Ramos (cell line): ENCODE measurements at regions not wholly inside any gene's neighbourhood (a gene's known extent, or its start where the extent isn't known, plus 50 kb on each side); places are given as distances from the start of the nearest gene placed in this dataset.
"Not testable (repeated sequence)": the region's sequence is repeated elsewhere in the genome, so short reads cannot be mapped to it uniquely, and the experiment has no call there.

Experiments
- in situ Hi-C: fragments of 300-500 bp; cut with MboI; formaldehyde crosslinking; loops from one replicate; pipeline ENCODE4 v1.14.3; 2022; ENCODE audit warnings: low sequenced_read_pairs; ENCODE audit not compliant: unreplicated experiment

DNA sequence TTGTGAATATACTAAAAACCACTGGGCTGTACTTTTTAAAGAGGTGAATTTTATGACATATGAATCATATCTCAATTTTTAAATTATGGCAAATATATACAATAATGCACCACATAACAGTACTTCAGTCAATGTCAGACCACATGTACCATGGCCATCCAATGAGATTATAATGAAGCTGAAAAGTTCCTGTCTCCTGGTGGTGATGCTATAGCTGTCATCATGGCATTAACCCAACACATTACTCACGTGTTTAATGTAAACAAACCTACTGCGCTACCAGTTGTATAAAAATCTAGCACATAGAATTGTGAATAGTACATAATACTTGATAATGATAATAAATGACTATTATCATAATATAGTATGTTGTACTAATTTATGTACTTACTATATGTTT lies 77.6 kb upstream of the ID2 start:
- in situ Hi-C loops: no loop called here

DNA sequence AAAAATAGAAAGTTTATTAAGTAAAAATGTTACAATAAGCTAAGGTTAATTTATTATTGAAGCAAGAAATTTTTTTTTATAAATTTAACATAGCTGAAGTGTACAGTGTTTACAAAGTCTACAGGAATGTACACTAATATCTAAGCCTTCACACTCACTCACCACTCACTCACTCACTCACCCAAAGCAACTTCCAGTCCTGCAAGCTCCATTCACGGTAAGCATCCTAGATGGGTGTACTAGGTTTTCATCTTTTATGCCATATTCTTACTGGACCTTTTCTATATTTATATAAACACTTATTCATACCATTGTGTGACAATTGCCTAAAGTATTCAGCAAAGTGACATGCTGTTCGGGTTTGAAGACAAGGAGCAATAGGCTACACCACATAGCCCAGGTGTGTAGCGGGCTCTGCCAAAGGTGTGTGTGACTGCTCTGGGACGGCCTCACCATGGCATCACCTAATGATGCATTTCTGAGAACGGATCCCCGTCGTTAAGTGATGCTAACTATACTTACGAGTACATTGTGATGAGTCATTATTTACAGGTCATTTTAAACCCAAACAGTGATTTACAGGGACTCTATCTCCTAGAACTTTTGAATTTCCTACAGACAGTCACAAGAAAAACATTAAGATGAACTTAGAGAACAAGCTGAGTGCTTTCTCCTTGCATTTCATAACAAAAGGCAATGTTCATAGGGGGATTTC lies 76.3 kb upstream of the ID2 start:
- in situ Hi-C loops: no loop called here

DNA sequence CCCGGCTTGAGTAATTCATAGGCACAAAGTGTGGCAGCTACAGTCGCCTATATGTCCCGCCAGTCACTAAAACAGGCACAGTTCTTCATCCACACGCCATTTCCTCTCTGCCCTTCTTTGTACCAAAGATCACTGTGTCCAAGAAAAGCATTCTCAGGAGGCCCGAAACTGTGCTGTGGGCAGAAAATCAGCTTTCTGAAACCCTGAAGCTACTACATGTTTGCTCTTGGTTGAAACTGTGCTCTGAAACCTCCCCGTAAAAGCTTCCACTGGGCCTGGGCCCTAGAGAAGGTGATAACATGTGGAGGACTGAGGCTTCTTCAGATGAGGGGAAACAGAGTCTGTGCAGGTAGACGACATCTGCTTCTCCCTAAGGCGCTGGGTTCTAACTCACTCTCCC lies 75.6 kb upstream of the ID2 start:
- in situ Hi-C loops: no loop called here

DNA sequence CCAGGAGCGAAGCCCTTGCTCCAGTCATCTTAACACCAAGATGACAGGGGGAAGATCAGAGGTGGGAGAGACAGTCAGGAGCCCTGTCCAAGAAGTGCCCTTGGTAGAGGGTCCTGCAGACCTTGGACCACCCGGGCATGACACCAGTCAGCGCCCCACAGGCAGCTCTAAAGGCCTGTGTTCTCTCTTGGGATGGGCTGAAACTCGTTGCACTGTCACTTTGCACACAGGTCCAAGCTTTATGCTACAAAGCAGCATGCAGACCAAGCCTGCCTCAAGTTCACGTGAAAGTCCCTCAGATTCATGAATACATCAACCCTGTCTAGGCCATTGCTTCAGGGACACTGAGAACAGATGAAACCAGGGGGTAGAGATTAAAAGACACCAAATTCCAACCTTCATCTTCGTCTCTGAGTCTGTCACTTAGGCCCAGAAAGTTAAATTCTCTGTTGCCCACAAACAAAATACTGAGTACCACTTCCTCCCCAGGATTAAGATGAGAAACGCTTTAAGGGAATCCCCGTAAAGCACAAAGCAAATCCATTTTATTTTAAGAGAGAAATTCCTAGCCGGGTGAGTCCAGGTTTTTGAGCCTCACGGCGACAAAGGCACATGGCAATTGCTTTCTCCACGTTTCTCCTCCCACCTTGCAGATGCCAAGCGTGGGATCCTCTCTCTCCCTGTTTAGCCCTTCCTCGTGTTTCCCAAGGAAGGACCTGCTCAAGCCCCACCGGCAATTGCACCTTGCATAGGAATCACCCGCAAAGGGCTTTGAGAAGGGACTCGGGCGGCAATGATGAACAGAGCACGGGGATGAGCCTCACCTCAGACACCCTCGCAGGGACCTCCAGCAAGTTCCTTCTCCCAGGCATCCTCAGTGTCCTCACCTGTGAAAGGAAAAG lies 75.0 kb upstream of the ID2 start:
- in situ Hi-C loops: no loop called here

DNA sequence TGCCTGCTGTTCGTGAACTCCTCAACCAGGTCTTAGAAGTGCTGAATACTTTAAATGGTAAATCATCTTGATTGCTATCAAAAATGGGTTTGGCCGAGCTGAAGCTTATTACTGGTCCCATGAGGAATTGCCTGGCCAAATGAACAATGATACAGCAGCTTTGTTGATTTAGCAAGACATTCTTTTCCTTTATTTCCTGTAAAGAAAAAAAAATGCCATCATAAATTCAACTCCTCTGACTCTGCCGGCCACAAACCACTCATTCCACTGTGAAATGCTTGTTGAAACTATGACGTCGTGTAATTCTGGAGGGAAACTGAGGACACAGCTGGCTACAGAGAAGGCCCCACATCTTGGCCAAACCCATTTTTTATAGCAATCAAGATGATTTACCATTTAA lies 74.2 kb upstream of the ID2 start:
- in situ Hi-C loops: no loop called here

DNA sequence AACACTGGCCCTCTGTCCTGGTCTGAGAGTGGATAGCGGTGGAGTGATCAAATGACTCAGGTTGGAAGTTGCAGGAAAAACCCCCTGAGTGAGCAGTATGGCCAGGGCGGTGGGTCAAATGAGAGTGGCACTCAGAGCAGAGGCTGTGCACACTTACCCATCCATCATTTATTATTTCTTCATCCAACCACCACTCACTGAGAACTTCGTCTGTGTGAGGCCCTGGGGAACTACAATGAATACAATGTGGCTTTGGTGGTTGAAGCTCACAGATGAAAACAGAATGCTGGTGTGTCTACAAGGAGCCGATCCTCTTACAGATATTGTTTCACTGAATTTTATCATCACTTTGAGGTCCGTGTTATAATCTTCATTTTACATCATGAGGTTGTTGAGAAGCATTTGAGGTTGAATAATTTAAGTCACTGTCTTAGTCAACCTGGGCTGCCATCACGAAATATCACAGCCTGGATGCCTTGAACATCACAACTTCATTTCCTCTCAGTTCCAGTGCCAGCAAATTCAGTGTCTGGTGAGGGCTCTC lies 73.4 kb upstream of the ID2 start:
- in situ Hi-C loops: no loop called here

DNA sequence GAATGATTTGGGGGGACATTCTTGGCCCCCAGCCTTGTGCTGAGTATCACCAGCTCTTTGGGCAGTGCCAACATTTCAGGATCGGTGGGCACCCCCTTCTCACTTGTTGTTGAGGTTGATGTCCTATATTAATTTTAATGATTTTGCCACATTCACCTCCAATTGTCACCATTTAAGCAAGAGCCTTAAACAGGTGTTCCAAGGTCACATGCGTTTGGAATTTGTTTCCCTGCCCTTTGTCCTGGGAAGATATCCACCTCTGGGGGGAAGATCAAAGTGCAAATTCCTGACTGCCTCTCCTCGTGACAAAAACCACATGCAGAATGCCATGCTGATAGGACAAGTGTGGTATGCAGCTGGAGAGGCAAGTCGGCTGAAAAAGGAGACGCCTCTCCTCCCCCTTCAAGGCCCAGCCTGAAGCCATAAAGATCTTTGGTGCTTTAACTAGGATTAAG lies 72.5 kb upstream of the ID2 start:
- in situ Hi-C loops: no loop called here

DNA sequence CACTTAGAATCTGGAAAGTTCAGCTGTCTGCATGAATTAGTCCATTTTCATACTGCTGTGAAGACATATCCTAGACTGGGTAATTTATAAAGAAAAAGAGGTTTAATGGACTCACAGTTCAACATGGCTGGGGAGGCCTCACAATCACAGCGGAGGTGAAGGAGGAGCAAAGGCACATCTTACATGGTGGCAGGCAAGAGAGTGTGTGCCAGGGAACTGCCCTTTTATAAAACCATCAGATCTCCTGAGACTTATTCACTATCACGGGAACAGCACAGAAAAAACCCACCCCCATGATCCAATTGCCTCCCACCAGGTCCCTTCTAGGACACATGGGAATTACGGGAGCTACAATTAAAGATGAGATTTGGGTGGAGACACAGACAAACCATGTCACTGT lies 71.1 kb upstream of the ID2 start:
- in situ Hi-C loops: not testable (repeated sequence)

DNA sequence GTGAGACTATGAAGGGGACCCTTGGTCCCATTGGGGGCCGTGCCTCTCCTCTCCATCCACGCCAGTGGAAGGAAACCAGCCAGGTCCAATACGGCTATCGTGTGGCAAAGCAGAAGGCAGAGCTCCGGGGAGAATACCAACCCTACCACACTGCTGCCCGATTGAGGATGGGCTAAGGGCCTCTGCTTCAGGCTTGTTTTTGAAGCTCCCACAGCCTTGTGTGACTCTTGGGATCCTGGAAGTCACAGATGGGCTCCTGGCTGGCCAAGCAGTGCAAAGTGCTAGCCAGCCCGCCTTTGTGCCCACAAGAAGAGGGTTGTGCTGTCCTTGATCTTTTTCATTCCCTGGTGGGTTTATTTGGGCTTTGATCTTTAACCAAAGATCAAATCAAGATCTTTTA lies 70.6 kb upstream of the ID2 start:
- in situ Hi-C loops: no loop called here

DNA sequence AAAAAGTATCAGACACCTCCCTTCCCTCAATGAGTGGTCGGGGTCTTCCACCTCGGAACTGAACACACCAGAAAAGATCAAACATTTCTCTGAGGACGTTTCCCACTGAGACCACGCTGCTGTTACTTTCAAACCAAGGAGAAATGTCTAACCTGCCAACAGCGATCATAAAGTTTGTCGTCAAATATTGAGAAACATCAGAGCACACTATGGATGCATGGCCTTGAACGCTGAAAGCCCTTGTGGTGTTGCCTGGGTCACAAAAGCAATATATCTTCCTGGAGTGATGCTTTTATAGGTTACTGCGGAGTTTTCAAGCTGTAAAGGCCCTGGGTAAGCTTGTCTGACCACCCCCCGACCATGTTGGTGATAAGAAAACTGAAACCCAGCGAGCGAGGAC lies 70.2 kb upstream of the ID2 start:
- in situ Hi-C loops: no loop called here

DNA sequence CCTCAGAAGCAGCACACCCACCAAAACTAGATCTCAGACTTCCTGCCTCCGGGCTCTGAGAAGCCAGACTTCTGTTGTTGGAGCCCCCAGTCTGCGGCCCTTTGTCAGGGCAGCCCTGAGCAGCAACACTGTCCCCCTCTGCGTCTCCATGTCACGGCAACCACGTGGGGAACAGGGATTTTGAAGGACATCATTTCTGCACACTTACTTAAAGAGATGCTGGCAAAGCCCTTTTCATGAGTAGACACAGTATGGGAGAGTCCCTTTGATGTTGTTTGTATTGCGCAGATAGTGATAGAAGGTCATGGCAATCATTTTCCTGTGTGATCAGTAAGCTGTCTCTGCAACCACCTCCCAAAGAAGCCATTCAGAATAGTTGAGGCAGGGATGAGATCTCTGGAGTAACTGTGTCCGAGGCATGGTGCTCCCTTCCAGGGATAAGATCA lies 69.1 kb upstream of the ID2 start:
- in situ Hi-C loops: no loop called here

DNA sequence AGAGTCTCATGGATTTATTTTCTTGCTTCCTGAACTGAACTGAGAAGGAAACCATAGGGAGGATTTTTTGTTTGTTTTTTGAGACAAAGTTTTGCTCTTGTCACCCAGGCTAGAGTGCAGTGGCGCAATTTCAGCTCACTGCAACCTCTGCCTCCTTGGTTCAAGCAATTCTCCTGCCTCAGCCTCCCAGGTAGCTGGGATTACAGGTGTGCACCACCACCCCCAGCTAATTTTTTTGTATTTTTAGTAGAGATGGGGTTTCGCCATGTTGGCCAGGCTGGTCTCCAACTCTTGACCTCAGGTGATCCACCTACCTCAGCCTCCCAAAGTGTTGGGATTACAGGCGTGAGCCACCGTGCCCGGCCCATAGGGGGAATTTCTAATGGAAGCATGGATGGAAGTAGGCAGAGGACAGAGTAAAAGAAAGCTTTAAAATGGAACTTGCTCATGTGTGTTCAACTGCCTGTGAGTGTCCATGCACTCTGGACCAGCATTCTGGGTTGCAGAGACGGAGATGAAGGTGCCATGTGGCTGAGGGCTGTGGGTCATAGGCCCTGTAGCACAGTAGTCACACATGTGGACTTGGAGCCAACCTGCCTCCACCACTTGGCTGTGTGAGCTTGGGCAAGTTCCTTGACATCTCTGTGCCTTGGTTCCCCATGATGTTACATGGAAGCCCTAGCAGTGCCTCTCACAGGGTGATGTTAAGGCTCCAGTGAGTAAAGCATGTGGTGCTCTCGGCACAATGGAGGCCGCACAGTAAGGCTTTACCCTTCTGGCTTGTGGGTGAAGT lies 68.5 kb upstream of the ID2 start:
- in situ Hi-C loops: not testable (repeated sequence)

DNA sequence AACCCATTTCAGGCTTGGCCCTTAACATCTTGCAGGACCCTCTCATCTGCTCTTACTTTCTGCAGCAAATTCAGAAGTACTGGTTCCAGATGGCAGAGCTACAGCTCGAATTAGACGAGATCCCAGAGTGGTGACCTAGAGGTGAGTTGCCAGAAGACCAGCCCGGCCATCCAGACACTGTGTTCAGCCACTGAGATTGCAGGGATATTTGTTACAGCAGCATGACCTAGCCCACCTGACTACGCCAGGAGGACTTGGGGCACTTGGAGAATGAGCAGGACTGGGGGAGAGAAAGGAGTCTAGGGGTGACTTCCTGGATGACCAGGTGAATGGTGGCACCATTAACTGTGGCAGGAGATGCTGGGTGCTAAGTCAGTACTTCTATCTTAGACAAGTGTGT lies 67.2 kb upstream of the ID2 start:
- in situ Hi-C loops: no loop called here

DNA sequence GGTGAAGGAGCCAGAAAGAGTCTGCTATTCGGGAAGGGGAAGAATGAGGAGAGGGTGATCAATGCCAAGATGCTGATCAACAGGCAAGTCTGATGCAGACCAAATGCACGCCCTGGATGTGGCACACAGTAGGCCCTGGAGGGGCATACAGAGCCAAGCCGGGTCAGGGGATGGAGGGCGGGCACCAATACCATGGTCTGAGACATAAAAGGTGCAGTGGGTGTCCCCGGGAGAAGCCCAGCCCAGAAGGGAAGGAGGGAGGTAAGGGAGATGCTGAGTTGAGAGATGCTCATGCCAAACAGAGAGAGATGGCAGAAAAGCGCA lies 66.6 kb upstream of the ID2 start:
- in situ Hi-C loops: no loop called here

DNA sequence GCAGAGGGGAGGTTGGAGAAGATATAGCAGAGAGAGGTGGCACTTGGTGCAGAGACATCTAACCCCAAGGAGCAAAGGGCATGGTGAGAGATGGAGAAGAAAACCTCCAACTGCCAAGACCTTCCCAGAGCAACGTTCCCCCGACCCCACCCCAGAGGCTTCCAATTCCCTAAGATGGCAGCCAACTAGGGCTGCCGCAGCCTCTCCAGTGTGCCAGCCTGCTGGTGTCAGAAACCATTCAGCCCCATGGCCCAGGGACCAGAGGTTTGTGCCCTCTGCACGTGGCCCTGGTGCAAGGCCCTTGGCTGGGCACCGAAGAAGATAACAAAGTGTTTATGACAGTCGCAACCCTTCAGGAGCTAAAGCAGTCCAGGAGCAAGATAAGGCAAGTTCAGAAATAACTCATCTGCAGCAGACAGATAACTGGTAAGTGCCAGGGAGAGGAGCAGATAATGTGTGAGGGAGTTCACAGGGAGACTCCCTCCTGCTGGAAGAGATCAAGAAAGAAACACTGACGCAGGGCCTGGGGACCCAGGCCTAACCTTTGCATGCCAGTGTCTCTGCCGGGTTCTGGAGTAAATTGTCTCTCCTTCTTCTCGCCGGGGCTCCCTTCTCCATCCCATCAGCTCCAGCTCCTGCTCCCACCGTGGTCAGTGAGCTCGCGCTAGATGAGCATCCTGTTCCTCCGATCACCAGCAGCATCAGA lies 66.1 kb upstream of the ID2 start:
- in situ Hi-C loops: no loop called here

DNA sequence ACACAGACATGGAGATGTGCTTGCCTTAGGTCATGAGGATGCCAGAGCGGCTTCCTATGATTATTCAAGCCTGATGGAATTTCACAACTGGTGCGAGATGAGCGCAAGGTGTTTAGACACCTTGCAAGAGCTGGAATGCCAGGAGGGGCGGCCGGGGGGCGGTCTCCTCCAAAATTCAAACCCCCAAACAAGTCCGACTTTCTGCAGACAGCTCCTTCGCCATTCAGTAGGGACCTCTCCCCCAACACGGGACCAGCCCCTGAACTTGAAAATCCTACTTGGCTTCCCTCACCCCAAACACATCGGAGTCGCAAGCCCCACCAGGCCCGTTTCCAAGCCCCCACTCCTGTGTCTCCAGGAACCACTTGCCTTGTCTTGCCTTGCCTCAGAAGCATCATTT lies 64.8 kb upstream of the ID2 start:
- in situ Hi-C loops: no loop called here

DNA sequence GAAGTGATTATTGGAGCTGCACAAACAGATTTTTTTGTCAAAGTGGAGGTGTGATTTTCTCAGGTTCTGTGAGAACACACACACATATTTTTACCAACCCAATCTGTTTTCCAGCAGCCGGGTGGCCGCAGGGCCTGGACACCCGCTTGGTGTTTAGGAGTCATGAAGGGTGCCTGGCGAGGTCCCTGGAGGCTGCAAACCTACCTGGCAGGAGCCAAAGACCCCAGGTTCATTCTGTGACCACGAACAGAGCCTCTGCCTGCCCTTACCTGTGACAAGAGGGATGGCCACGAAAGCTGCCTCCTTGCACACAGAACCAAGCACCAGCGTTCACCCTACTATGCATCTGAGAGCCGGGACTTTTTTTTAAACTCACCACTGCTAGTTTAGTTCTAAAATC lies 64.3 kb upstream of the ID2 start:
- in situ Hi-C loops: no loop called here

DNA sequence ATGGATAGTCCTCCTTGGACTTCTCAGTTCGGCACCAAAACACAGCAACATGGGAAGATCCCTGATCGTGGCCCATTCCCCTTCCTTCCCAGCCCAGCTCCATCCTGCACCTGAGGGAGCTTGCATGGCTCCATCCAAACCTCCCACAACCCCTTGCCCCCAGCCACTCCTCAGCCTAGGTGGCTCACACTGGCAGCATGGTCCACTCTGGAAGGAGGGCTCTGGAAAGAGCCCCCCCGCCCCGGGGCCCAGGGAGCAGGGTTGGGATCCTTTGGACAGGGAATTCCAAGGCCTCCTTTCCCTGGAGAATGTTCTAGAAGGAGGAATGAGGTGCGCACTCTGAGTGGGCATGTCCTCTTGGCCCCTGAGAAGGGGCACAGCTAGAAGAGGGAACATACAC lies 62.8 kb upstream of the ID2 start:
- in situ Hi-C loops: no loop called here

DNA sequence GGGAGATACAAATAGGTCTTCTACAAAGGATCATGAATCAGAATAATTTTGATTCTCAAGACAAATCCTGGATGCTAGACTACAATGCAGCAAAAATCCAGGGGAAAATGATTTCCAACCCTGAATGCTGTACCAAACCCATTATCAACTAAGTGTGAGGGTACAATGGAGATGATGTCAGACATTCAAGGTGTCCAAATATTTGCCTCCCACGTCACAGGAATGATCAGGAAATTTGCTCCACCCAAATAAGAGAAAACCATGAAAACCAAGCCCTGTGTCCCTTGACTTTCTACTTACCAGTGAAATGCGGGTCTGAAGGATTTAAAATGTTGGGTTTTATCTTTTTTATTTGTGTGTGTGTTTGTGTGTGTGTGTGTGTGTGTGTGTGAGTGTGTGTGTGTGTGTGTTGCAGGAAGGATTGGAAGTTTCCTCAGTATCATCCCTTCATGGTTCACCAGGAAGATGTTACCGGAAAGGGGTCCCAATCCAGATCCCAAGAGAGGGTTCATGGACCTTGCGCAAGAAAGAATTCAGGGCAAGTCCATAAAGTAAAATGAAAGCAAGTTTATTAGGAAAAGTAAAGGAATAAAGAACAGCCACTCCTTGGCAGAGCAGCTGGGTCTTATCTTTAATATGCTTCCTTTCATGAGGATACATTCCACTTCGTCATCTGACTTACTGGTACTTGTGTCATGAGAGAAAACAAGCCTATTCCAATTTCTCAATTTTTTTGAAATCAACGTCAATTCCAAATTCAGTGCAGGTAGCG lies 61.1 kb upstream of the ID2 start:
- in situ Hi-C loops: no loop called here
